Muscle of arm (tissue), 1 donor: ENCODE measurements at regions not wholly inside any gene's neighbourhood (a gene's known extent, or its start where the extent isn't known, plus 50 kb on each side); places are given as distances from the start of the nearest gene placed in this dataset.

Source experiments
- DNase-seq: peaks from one replicate; pipeline ENCODE4 v3.0.0-alpha.2; 2013

GRCh38 chr7:109930049-109930448 is 1160.9 kb upstream of the LRRN3 start:
- DNase-seq = no peak

- DNase-seq = no peak
These were observed 1151.7 kb upstream of the LRRN3 start for GRCh38 chr7:109939207-109939606.

DNA sequence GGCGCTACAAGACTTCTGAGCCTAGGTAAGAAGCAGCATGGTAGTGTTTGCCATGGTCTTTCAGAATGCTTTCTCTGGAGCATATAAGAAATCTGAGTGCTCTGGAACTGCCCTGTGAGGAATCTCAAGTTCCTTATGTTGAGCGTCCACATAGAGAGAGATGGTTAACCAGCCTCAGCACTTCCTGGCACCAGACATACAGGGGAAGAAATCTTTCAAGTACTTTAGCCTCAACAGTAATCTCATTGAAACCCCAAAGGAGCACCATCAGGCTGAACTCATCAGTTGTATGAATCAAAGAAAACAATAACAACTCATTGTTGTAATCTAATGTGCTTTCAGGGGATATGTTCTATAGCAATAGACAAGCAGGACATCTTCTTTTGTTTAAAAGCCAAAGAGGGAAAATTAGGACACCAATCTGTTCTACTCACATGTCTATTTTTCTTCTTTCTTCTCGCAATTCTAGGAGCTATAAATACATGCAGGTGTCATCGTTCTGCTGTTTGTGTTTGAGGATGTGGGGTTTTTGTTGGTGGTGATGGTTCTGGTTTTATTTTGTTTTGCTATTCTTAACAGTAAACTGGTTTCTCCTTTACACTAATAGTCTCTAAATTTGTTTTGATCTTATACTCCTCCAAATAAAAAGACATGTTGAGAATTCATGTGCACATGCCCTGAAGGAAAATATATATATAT is 1145.0 kb upstream of the LRRN3 start:
- DNase-seq = no peak

- DNase-seq = no peak
These were observed 1140.7 kb upstream of the LRRN3 start for GRCh38 chr7:109950256-109950655.

GRCh38 chr7:109950821-109951564 is 1139.9 kb upstream of the LRRN3 start:
- no peak for DNase-seq

DNA sequence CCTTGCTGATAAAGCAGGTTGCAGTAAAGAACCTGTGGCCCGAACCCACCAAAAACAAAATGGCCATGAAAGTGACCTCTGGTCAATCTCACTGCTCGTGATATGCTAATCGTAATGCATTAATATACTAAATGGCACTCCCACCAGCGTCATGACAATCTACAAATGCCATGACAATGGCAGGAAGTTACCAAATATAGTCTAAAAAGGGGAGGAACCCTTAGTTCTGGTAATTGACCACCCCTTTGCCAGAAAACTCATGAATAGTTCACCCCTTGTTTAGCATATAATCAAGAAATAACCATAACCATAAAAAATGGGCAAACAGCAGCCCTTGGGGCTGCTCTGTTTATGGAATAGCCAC is 1139.4 kb upstream of the LRRN3 start:
- DNase-seq = no peak

- no peak for DNase-seq
These were observed 1134.9 kb upstream of the LRRN3 start for GRCh38 chr7:109955986-109956385.

GRCh38 chr7:109956916-109957315 is 1134.0 kb upstream of the LRRN3 start:
- no peak for DNase-seq

- no peak for DNase-seq
These were observed 1127.2 kb upstream of the LRRN3 start for GRCh38 chr7:109963741-109964140.

GRCh38 chr7:109964780-109965179 is 1126.1 kb upstream of the LRRN3 start:
- DNase-seq = no peak

- DNase-seq = no peak
These were observed 1123.5 kb upstream of the LRRN3 start for GRCh38 chr7:109967406-109967805.

- DNase-seq = no peak
These were observed 1107.3 kb upstream of the LRRN3 start for GRCh38 chr7:109983618-109984017.

DNA sequence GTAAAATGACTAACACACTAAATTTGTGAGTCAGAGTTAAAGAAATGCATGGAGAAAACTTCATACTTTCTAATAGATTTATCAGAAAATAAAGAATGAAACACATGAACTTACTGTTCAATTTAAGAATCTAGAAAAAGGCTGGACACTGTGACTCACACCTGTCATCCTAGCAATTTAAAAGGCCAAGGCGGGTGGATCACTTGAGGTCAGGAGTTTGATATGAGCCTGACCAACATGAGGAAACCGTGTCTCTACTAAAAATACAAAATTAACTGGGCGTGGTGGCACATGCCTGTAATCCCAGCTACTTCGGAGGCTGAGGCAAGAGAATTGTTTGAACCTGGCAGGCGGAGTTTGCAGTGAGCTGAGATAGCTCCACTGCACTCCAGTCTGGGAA is 1106.2 kb upstream of the LRRN3 start:
- DNase-seq = no peak

DNA sequence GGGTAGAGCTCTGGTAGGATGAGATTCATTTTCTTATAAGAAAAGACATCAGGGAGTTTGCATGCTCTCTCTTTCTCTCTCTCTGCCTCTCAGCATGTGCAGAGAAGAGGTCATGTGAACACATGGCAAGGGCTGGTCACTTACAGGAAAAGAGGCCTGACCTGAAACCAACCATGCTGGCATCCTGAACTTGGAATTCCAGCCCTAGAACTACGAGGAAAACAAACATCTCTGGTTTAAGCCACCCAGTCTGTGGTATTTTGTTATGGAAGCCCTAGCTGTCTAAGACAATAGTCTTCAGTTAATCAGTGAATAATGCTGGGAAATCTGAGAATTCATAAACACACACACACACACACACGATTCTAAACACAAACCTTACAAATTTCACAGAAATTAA is 1104.2 kb upstream of the LRRN3 start:
- DNase-seq = no peak

GRCh38 chr7:109996411-109996810 is 1094.5 kb upstream of the LRRN3 start:
- no peak for DNase-seq

- DNase-seq = no peak
These were observed 1094.0 kb upstream of the LRRN3 start for GRCh38 chr7:109996927-109997326.

- DNase-seq = no peak
These were observed 1093.1 kb upstream of the LRRN3 start for GRCh38 chr7:109997837-109998236.

GRCh38 chr7:110001254-110001938 is 1089.5 kb upstream of the LRRN3 start:
- no peak for DNase-seq

DNA sequence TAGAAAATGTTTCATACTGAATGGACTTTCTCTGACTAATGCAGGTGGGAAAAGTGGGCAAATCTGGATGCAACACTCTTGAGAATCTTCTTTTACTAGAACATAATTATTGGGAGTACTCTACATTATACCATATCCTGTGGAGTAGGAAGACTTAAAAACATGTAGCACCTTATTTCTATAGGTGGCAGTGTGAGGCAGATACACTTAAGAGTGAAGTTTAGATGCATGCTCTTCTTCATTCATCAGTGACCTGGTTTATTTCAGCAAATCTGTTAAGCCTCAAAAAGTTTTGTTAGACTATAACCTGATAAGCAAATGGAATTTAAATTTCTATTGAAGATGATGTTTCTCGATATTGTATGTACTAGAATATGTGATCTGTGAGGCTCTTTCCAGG is 1087.1 kb upstream of the LRRN3 start:
- DNase-seq = no peak

- DNase-seq = no peak
These were observed 1083.4 kb upstream of the LRRN3 start for GRCh38 chr7:110007320-110008063.

GRCh38 chr7:110010359-110010758 is 1080.6 kb upstream of the LRRN3 start:
- DNase-seq = no peak

DNA sequence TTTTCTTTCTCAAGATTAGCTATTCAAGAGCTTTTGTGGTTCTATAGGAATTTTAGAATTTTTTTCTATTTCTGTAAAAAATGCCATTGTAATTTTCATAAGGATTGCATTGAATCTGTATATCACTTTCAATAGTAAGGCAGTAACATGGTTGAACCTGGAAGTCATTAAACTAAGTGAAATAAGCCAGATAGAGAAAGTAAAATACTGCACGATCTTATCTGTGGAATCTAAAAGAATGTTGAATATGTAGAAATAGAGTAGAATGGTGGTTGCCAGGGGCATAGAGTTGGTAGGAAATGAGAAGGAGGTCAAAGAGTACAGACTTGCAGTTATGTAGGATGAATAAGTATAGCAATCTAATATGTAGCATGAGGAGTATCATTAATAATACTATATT is 1073.5 kb upstream of the LRRN3 start:
- no peak for DNase-seq
